H1 (cell line): ENCODE measurements at regions not wholly inside any gene's neighbourhood (a gene's known extent, or its start where the extent isn't known, plus 50 kb on each side); places are given as distances from the start of the nearest gene placed in this dataset.

Source experiments
- CTCF ChIA-PET: fragments of 300-600 bp; sonication (Branson Sonifier 250); formaldehyde crosslinking; loops from one replicate; lab custom pipeline; 2021; ENCODE audit not compliant: partially characterized antibody; lab: Charles Lee
- POLR2A ChIA-PET: fragments of 300-600 bp; sonication (Branson Sonifier 250); formaldehyde crosslinking; loops from one replicate; lab custom pipeline; 2021; ENCODE audit warnings: inconsistent platforms; ENCODE audit not compliant: partially characterized antibody; lab: Charles Lee
- DNase-seq, 2 experiments: peaks; one replicate each; pipeline versions ENCODE4 v3.0.0 to v3.0.0-alpha.2; 2010 to 2022; ENCODE audit warnings: low spot score in 2 of 2, low read depth in 1 of 2, mixed read lengths in 1 of 2
- FAIRE-seq: peaks from 2 replicates; lab custom pipeline; 2011; peaks lifted over from hg19 to GRCh38; lab: Jason Lieb, UNC
- H2AFZ ChIP-seq: 2 replicates; pipeline ENCODE4 v1.8.1; 2012; ENCODE audit warnings: low read length, inconsistent platforms
- H2AK5ac ChIP-seq: 2 replicates; pipeline ENCODE4 v1.6.1; 2013; ENCODE audit warnings: low read depth, low read length
- H2BK120ac ChIP-seq: replicated peaks from 2 replicates; pipeline ENCODE3; 2013; ENCODE audit warnings: low read depth, low read length, inconsistent platforms
- H2BK12ac ChIP-seq: 2 replicates; pipeline ENCODE4 v1.6.1; 2013; ENCODE audit warnings: low read depth, low read length
- H2BK15ac ChIP-seq: 2 replicates; pipeline ENCODE4 v1.6.1; 2013; ENCODE audit warnings: low read length
- H2BK20ac ChIP-seq: 2 replicates; pipeline ENCODE4 v1.6.1; 2013; ENCODE audit warnings: low read length
- H2BK5ac ChIP-seq: 2 replicates; pipeline ENCODE4 v1.6.1; 2013; ENCODE audit warnings: low read depth, low read length
- H3K14ac ChIP-seq: 2 replicates; pipeline ENCODE4 v1.6.1; 2013; ENCODE audit warnings: inconsistent platforms; ENCODE audit not compliant: insufficient read length
- H3K18ac ChIP-seq: 2 replicates; pipeline ENCODE4 v1.6.1; 2013; ENCODE audit warnings: low read length; ENCODE audit errors: extremely low read depth
- H3K23ac ChIP-seq: 2 replicates; pipeline ENCODE4 v1.6.1; 2013; ENCODE audit warnings: inconsistent platforms; ENCODE audit not compliant: insufficient read length
- H3K23me2 ChIP-seq: 2 replicates; pipeline ENCODE4 v1.6.1; 2013; ENCODE audit warnings: low read depth, low read length
- H3K27ac ChIP-seq: 2 replicates; pipeline ENCODE4 v1.6.1; 2011; ENCODE audit warnings: low read depth, low read length, inconsistent platforms
- H3K27me3 ChIP-seq, 4 experiments: replicated peaks in 1 of 4; 1 replicate in 1 of 4; 2 replicates in 3 of 4; pipeline versions ENCODE4 v1.6.1 to v1.8.1; 2011 to 2013; ENCODE audit warnings: low read length in 3 of 4, mild to moderate bottlenecking in 3 of 4, inconsistent platforms in 2 of 4, mixed read lengths in 2 of 4, moderate library complexity in 1 of 4; ENCODE audit not compliant: control insufficient read depth in 3 of 4, insufficient read depth in 3 of 4; ENCODE audit errors: extremely low read depth in 1 of 4
- H3K36me3 ChIP-seq, 4 experiments: 2 replicates each; pipeline versions ENCODE4 v1.6.1 to v1.8.1; 2011 to 2013; ENCODE audit warnings: mild to moderate bottlenecking in 4 of 4, low read length in 3 of 4, moderate library complexity in 2 of 4, control low read depth in 1 of 4, inconsistent platforms in 1 of 4; ENCODE audit not compliant: insufficient read depth in 4 of 4, control insufficient read depth in 2 of 4
- H3K4ac ChIP-seq: replicated peaks from 2 replicates; pipeline ENCODE3; 2013; ENCODE audit warnings: low read length, low read depth, mixed read lengths, inconsistent platforms; ENCODE audit not compliant: insufficient read length
- H3K4me1 ChIP-seq, 4 experiments: replicated peaks in 1 of 4; 1 replicate in 1 of 4; 2 replicates in 3 of 4; pipeline versions ENCODE4 v1.6.1 to v1.8.1; 2011 to 2013; ENCODE audit warnings: low read length in 3 of 4, inconsistent platforms in 2 of 4, mixed read lengths in 1 of 4; ENCODE audit not compliant: insufficient read depth in 4 of 4, control insufficient read depth in 3 of 4
- H3K4me2 ChIP-seq, 2 experiments: 2 replicates each; pipeline versions ENCODE4 v1.6.1 to v1.8.1; 2011 to 2013; ENCODE audit warnings: low read depth in 2 of 2, low read length in 2 of 2, control low read depth in 1 of 2, inconsistent platforms in 1 of 2, mild to moderate bottlenecking in 1 of 2; ENCODE audit not compliant: insufficient read depth in 1 of 2
- H3K4me3 ChIP-seq, 4 experiments: fragments of 200-600, 300-600 bp in 1 of 4; sonication (generic), shearing (Covaris generic), sonication (Bioruptor Twin) in 1 of 4; 2 replicates each; pipeline versions ENCODE4 v1.5.1 to v1.8.1; 2011 to 2016; ENCODE audit warnings: low read length in 4 of 4, low read depth in 3 of 4, control low read depth in 2 of 4, inconsistent platforms in 2 of 4, mild to moderate bottlenecking in 2 of 4, mixed read lengths in 1 of 4, moderate library complexity in 1 of 4; ENCODE audit not compliant: insufficient read depth in 2 of 4; ENCODE audit errors: extremely low read depth in 1 of 4
- H3K56ac ChIP-seq: replicated peaks from 2 replicates; pipeline ENCODE3; 2013; ENCODE audit warnings: low read depth, mild to moderate bottlenecking, mixed read lengths, low read length, inconsistent platforms; ENCODE audit not compliant: insufficient read length
- H3K79me1 ChIP-seq: 2 replicates; pipeline ENCODE4 v1.6.1; 2013; ENCODE audit warnings: low read depth, low read length, control low read depth
- H3K79me2 ChIP-seq, 2 experiments: 2 replicates each; pipeline versions ENCODE4 v1.6.1 to v1.8.1; 2012 to 2013; ENCODE audit warnings: low read length in 2 of 2, mild to moderate bottlenecking in 2 of 2, inconsistent platforms in 1 of 2; ENCODE audit not compliant: insufficient read depth in 2 of 2, control insufficient read depth in 1 of 2
- H3K9ac ChIP-seq, 4 experiments: replicated peaks in 1 of 4; 1 replicate in 1 of 4; 2 replicates in 3 of 4; pipeline versions ENCODE4 v1.6.1 to v1.8.1; 2011 to 2013; ENCODE audit warnings: low read depth in 3 of 4, low read length in 3 of 4, control low read depth in 2 of 4, mild to moderate bottlenecking in 2 of 4, moderate library complexity in 2 of 4, inconsistent platforms in 1 of 4; ENCODE audit errors: extremely low read depth in 1 of 4
- H3K9me3 ChIP-seq, 2 experiments: 2 replicates each; pipeline versions ENCODE4 v1.6.1 to v1.8.1; 2012 to 2013; ENCODE audit warnings: mild to moderate bottlenecking in 2 of 2, moderate library complexity in 2 of 2, control low read depth in 1 of 2, inconsistent platforms in 1 of 2, low read depth in 1 of 2, low read length in 1 of 2, mixed read lengths in 1 of 2; ENCODE audit not compliant: insufficient read depth in 2 of 2
- H4K20me1 ChIP-seq, 2 experiments: replicated peaks in 1 of 2; 2 replicates each; pipeline versions ENCODE3 to v1.8.1; 2011 to 2013; ENCODE audit warnings: inconsistent platforms in 2 of 2, low read length in 2 of 2, mild to moderate bottlenecking in 1 of 2; ENCODE audit not compliant: insufficient read depth in 2 of 2, control insufficient read depth in 1 of 2
- H4K5ac ChIP-seq: 2 replicates; pipeline ENCODE4 v1.6.1; 2013; ENCODE audit warnings: low read length, low read depth, mixed read lengths, inconsistent platforms; ENCODE audit not compliant: insufficient read length
- H4K8ac ChIP-seq: 2 replicates; pipeline ENCODE4 v1.8.0; 2013; ENCODE audit warnings: mild to moderate bottlenecking, moderate library complexity, low read length, inconsistent platforms; ENCODE audit not compliant: insufficient read depth; ENCODE audit errors: extremely low read depth
- H4K91ac ChIP-seq: replicated peaks from 2 replicates; pipeline ENCODE3; 2013; ENCODE audit warnings: low read length, mixed read lengths, inconsistent platforms; ENCODE audit not compliant: insufficient read length
- ASH2L ChIP-seq: fragments of 200-600, 300-600 bp; sonication (generic); IDR thresholded peaks from one replicate; pipeline ENCODE4 v1.7.1; 2017; ENCODE audit warnings: low read length
- FOSL1 ChIP-seq: IDR thresholded peaks from 2 replicates; pipeline ENCODE4 v1.6.1; 2011; ENCODE audit warnings: mild to moderate bottlenecking, low read depth, low read length, moderate library complexity; ENCODE audit not compliant: insufficient read depth
- HDAC6 ChIP-seq: IDR thresholded peaks from one replicate; pipeline ENCODE4 v1.7.1; 2012; ENCODE audit warnings: low read depth, mild to moderate bottlenecking, inconsistent platforms, low read length, moderate library complexity
- KDM4A ChIP-seq: IDR thresholded peaks from one replicate; pipeline ENCODE4 v1.7.1; 2012; ENCODE audit warnings: low read depth, mild to moderate bottlenecking, moderate library complexity, low read length, inconsistent platforms; ENCODE audit not compliant: severe bottlenecking
- POLR2AphosphoS5 ChIP-seq: IDR thresholded peaks from 2 replicates; pipeline ENCODE4 v1.6.1; 2011; ENCODE audit warnings: low read depth, low read length
- RFX5 ChIP-seq: IDR thresholded peaks from 2 replicates; pipeline ENCODE4 v1.6.1; 2011; ENCODE audit warnings: low read depth, low read length, improper control_type of control experiment, borderline replicate concordance
- TBP ChIP-seq: IDR thresholded peaks from 2 replicates; pipeline ENCODE4 v1.6.1; 2011; ENCODE audit warnings: low read depth, low read length, improper control_type of control experiment
- TCF12 ChIP-seq: IDR thresholded peaks from 2 replicates; pipeline ENCODE4 v1.6.1; 2011; ENCODE audit warnings: low read depth, mild to moderate bottlenecking, low read length
- WGBS, 2 experiments: shearing (Covaris generic) in 1 of 2; methylation state at CpG; one replicate each; pipeline versions ENCODE4 v1.1.6 to v1.1.7; 2013 to 2015; ENCODE audit warnings: low lambda C conversion rate in 2 of 2, mixed read lengths in 2 of 2, inconsistent platforms in 1 of 2, low coverage in 1 of 2, missing lambda C conversion rate in 1 of 2; ENCODE audit not compliant: insufficient replicate concordance in 2 of 2, insufficient coverage in 1 of 2, insufficient read length in 1 of 2; ENCODE audit errors: extremely low coverage in 1 of 2, missing lambda C conversion rate in 1 of 2; 5-methylcytosine and 5-hydroxymethylcytosine counted together
- TF ChIP-seq, protein P1 (sequence below): IDR thresholded peaks from 2 replicates; pipeline ENCODE4 v1.6.1; 2012; ENCODE audit warnings: inconsistent platforms
- TF ChIP-seq, protein P2 (sequence below): IDR thresholded peaks from 2 replicates; pipeline ENCODE4 v1.6.1; 2012; ENCODE audit warnings: inconsistent platforms

DNA sequence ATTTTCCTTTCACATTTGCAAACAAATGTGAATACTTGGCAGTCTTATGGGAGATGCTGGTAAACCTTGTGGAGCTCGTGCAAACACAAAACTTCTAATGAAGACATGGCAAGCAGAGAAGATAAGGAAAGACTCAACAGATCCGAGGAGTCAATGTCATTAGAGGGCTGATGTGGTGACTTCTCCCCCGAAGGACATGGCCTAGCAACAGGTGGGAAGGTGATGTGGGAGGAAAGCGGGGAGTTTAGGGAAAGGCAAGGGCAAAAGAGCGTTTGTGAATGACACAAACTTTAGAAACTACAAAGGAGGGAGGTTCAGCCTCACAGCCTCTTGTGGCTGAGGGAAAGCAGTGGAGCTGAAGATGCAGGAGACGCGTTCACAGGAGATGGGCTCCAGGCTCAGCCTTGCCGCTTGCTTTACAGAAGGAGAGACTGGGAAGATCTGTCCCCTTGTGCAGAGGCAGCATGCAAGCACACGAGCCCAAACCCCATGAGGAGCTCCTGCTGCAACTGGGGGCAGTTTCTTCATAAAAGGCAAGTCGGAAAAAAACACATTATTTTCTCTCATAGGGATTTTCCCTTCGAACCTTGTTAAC lies 86.6 kb downstream of the SOWAHC start:
- Histone ChIP-seq H4K8ac (no peak overlapping the region), H3K4ac (no peak overlapping the region), H3K18ac (no peak overlapping the region; the same call in 1 of the 2 replicates), H3K79me2 (no peaks in the 10 kb centered on the region), H3K9ac (no peak overlapping the region), H2BK20ac (peak overlapping the region; percentile 86; the same call in 1 of the 2 replicates), H3K4me1 (peaks cover 2 to 11% (median 5%) of the 10 kb centered on the region in 4 experiments), H3K56ac (no peak overlapping the region), H4K91ac (no peak overlapping the region), H3K36me3 (no peaks in the 10 kb centered on the region), H3K23ac (no peak overlapping the region), H3K27ac (no peak overlapping the region), H2BK12ac (peak overlapping the region; percentile 94), H2BK120ac (no peak overlapping the region), H3K4me2 (no peak overlapping the region; a peak in 1 of 4 replicates), H3K9me3 (no peaks in the 10 kb centered on the region), H2BK5ac (peak overlapping the region; percentile 76), H3K14ac (no peak overlapping the region), H2AK5ac (peak overlapping the region; percentile 97; the same call in 1 of the 2 replicates), H4K5ac (no peak overlapping the region), H2AFZ (peak overlapping the region; percentile 70), H3K4me3 (no peak overlapping the region), H2BK15ac (peak overlapping the region; percentile 92; the same call in 1 of the 2 replicates), H4K20me1 (no peaks in the 10 kb centered on the region), H3K79me1 (no peaks in the 10 kb centered on the region), H3K23me2 (no peaks in the 10 kb centered on the region), H3K27me3 (no peaks in the 10 kb centered on the region)
- 79% methylated on average over 11 of the region's 11 CpGs; no CpG with 5 or more reads in 1 of the 2 experiments for WGBS, 2 experiments
- ChIA-PET POLR2A (interaction anchor here (1.3 to 1.5 kb wide), 2 partner anchors 22 to 86 kb away, joined by 3 to 4 read pairs; partner anchors contain the start of gene SOWAHC), CTCF (interaction anchor here (1.1 to 3.1 kb wide), 4 partner anchors 8 to 155 kb away, joined by 3 to 14 read pairs (median 6); no protein-coding TSS in a partner anchor)
- DNase-seq: no peak
- no peak for FAIRE-seq
- TF ChIP-seq POLR2AphosphoS5 (no peak), RFX5 (no peak), HDAC6 (no peak), KDM4A (no peak), TBP (no peak), ASH2L (no peak), TCF12 (no peak), FOSL1 (no peak)
- TF ChIP-seq, protein P1, sequence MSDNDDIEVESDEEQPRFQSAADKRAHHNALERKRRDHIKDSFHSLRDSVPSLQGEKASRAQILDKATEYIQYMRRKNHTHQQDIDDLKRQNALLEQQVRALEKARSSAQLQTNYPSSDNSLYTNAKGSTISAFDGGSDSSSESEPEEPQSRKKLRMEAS: no peak
- TF ChIP-seq, protein P2, sequence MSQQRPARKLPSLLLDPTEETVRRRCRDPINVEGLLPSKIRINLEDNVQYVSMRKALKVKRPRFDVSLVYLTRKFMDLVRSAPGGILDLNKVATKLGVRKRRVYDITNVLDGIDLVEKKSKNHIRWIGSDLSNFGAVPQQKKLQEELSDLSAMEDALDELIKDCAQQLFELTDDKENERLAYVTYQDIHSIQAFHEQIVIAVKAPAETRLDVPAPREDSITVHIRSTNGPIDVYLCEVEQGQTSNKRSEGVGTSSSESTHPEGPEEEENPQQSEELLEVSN: no peak
